HEK293 (cell line): ENCODE measurements at regions not wholly inside any gene's neighbourhood (a gene's known extent, or its start where the extent isn't known, plus 50 kb on each side); places are given as distances from the start of the nearest gene placed in this dataset.

ENCODE experiments used
- CTCF ChIA-PET: fragments of 350-600 bp; formaldehyde crosslinking; extraction: SDS; loops from one replicate; lab custom pipeline; 2021; ENCODE audit warnings: antibody characterized with exemption; lab: Yijun Ruan, JAX
- POLR2A ChIA-PET: fragments of 300-600 bp; formaldehyde crosslinking; extraction: SDS; loops from one replicate; lab custom pipeline; 2020; ENCODE audit warnings: antibody characterized with exemption, inconsistent platforms; lab: Yijun Ruan, JAX
- H3K27ac ChIP-seq: fragments of 200-500 bp; sonication (Bioruptor generic); 2 replicates; pipeline ENCODE4 v1.5.1; 2014; ENCODE audit warnings: low read depth, low read length, control low read depth, inconsistent platforms; ENCODE audit errors: extremely low read depth
- H3K36me3 ChIP-seq, 2 experiments: fragments of 200-500 bp in 1 of 2; sonication (Bioruptor generic) in 1 of 2; 1 replicate in 1 of 2; 2 replicates in 1 of 2; pipeline ENCODE4 v1.5.1; 2014 to 2017; ENCODE audit warnings: inconsistent platforms in 2 of 2, low read length in 2 of 2; ENCODE audit not compliant: control insufficient read depth in 2 of 2, insufficient read depth in 1 of 2
- H3K4me1 ChIP-seq: fragments of 200-500 bp; sonication (Bioruptor generic); 2 replicates; pipeline ENCODE4 v1.5.1; 2014; ENCODE audit warnings: mild to moderate bottlenecking, low read length, inconsistent platforms; ENCODE audit not compliant: control insufficient read depth, insufficient read depth
- H3K4me3 ChIP-seq: 2 replicates; pipeline ENCODE4 v1.5.1; 2011; ENCODE audit warnings: low read depth, mild to moderate bottlenecking, control low read depth, low read length, moderate library complexity
- H3K9me3 ChIP-seq: fragments of 200-500 bp; sonication (Bioruptor generic); 2 replicates; pipeline ENCODE4 v1.5.1; 2014; ENCODE audit warnings: low read depth, low read length, inconsistent platforms; ENCODE audit not compliant: control insufficient read depth, insufficient read depth
- IKZF3 ChIP-seq: fragments of 450-650 bp; IDR thresholded peaks from 2 replicates; pipeline ENCODE4 v1.5.0; 2018; ENCODE audit warnings: missing biosample characterization, mild to moderate bottlenecking, missing genetic modification characterization, moderate library complexity
- PATZ1 ChIP-seq: fragments of 450-650 bp; formaldehyde crosslinking; IDR thresholded peaks from 2 replicates; pipeline ENCODE4 v1.5.1; 2016; ENCODE audit warnings: missing biosample characterization, missing genetic modification characterization
- PRDM10 ChIP-seq: fragments of 450-650 bp; formaldehyde crosslinking; IDR thresholded peaks from 2 replicates; pipeline ENCODE4 v1.5.1; 2016; ENCODE audit warnings: missing biosample characterization, missing genetic modification characterization
- ZBTB48 ChIP-seq: fragments of 450-650 bp; formaldehyde crosslinking; IDR thresholded peaks from 2 replicates; pipeline ENCODE4 v1.5.1; 2016; ENCODE audit warnings: missing biosample characterization, missing genetic modification characterization
- ZNF133 ChIP-seq: fragments of 450-650 bp; formaldehyde crosslinking; IDR thresholded peaks from 2 replicates; pipeline ENCODE4 v1.5.1; 2016; ENCODE audit warnings: missing biosample characterization, missing genetic modification characterization
- ZNF184 ChIP-seq: fragments of 450-650 bp; IDR thresholded peaks from 2 replicates; pipeline ENCODE4 v1.5.1; 2018; ENCODE audit warnings: missing biosample characterization, mild to moderate bottlenecking, missing genetic modification characterization
- ZNF518A ChIP-seq: fragments of 450-650 bp; formaldehyde crosslinking; conservative IDR thresholded peaks from 2 replicates; pipeline ENCODE4 v1.5.1; 2016; ENCODE audit warnings: low read depth, missing biosample characterization, missing genetic modification characterization
- ZNF529 ChIP-seq: fragments of 450-650 bp; formaldehyde crosslinking; IDR thresholded peaks from 2 replicates; pipeline ENCODE4 v1.5.1; 2017; ENCODE audit warnings: missing genetic modification characterization, missing biosample characterization; ENCODE audit not compliant: insufficient replicate concordance

- Histone ChIP-seq H3K36me3 (no peaks in the 10 kb centered on the region), H3K27ac (no peak overlapping the region), H3K4me3 (no peak overlapping the region), H3K4me1 (peaks cover 14% of the 10 kb centered on the region), H3K9me3 (no peaks in the 10 kb centered on the region; the same call in 1 of the 2 replicates)
- POLR2A ChIA-PET: no interaction called here
- TF ChIP-seq ZNF518A (tag by site-specific recombination) (no peak), IKZF3 (tag by site-specific recombination) (no peak), ZNF529 (tag by site-specific recombination) (no peak), ZBTB48 (no peak), ZNF133 (tag by site-specific recombination) (no peak), ZNF184 (tag by site-specific recombination) (no peak), PRDM10 (tag by site-specific recombination) (peak; percentile 65; the same call in 1 of the 2 replicates)
- CTCF ChIA-PET: no interaction called here
Observed at GRCh38 chr19:41505105-41505504, 62.1 kb downstream of the ERICH4 start.

GRCh38 chr19:41510484-41510883, 65.5 kb upstream of the CEACAM21 start:
- H3K4me1 ChIP-seq: no peaks in the 10 kb centered on the region
- POLR2A ChIA-PET: no interaction called here
- H3K9me3 ChIP-seq: no peaks in the 10 kb centered on the region
- no peak overlapping the region for H3K27ac ChIP-seq
- TF ChIP-seq PRDM10 (tag by site-specific recombination): peak; percentile 90
- TF ChIP-seq PATZ1: no peak
- CTCF ChIA-PET: no interaction called here
- no peak overlapping the region for H3K4me3 ChIP-seq
- H3K36me3 ChIP-seq: no peaks in the 10 kb centered on the region
